BJ (cell line): ENCODE measurements at regions not wholly inside any gene's neighbourhood (a gene's known extent, or its start where the extent isn't known, plus 50 kb on each side); places are given as distances from the start of the nearest gene placed in this dataset.

Source experiments
- CTCF ChIA-PET: fragments of 350-600 bp; formaldehyde crosslinking; extraction: SDS; loops from one replicate; lab custom pipeline; 2021; ENCODE audit warnings: antibody characterized with exemption, inconsistent platforms; lab: Yijun Ruan, JAX
- POLR2A ChIA-PET: fragments of 300-600 bp; sonication (Branson Sonifier 250); formaldehyde crosslinking; extraction: SDS; loops from one replicate; lab custom pipeline; 2021; ENCODE audit warnings: antibody characterized with exemption; lab: Charles Lee
- DNase-seq: peaks from one replicate; pipeline ENCODE4 v3.0.0-alpha.2; 2011; ENCODE audit warnings: low read depth
- H3K27me3 ChIP-seq: 2 replicates; pipeline ENCODE4 v1.6.0; 2011; ENCODE audit warnings: low read length; ENCODE audit not compliant: control insufficient read depth, insufficient read depth
- H3K36me3 ChIP-seq: 2 replicates; pipeline ENCODE4 v1.5.1; 2011; ENCODE audit warnings: low read length; ENCODE audit not compliant: control insufficient read depth, insufficient read depth
- H3K4me3 ChIP-seq: 2 replicates; pipeline ENCODE4 v1.5.1; 2011; ENCODE audit warnings: low read depth, mild to moderate bottlenecking, control low read depth, low read length
- CTCF ChIP-seq: IDR thresholded peaks from 2 replicates; pipeline ENCODE4 v1.5.1; 2011; ENCODE audit warnings: low read depth, mild to moderate bottlenecking, control low read depth, inconsistent platforms, low read length, moderate library complexity; ENCODE audit not compliant: insufficient read depth

GRCh38 chr22:27552176-27552575 is 249.4 kb downstream of the MN1 start:
- H3K4me3 ChIP-seq: no peak overlapping the region
- POLR2A ChIA-PET: no interaction called here
- no peak for DNase-seq
- no peaks in the 10 kb centered on the region; the same call in 1 of the 2 replicates for H3K27me3 ChIP-seq
- TF ChIP-seq CTCF: no peak
- H3K36me3 ChIP-seq: no peaks in the 10 kb centered on the region
- CTCF ChIA-PET: interaction anchor here (0.6 kb wide), 1 partner anchor 10 kb away, joined by 3 read pairs; no protein-coding TSS in a partner anchor

DNA sequence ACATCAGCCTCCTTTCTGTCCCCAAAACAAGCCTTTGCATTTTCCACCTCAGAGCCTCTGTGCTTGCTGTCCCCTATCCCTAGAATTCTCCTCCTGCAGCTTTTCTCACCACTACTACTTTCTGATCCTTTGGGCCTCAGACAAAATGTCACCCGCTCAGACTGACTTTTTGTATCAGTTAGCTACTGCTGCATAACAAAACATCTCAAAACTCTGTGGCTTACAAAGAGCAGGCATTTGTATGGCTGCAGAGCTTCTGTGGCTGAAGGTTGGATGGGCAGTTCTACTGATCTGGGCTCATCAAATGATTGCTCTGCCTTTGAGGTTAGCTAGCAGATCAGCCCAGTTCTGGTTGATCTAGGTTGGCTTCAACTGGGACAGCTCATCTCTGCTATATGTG is 248.7 kb downstream of the MN1 start:
- no peaks in the 10 kb centered on the region; the same call in 1 of the 2 replicates for H3K27me3 ChIP-seq
- CTCF ChIA-PET: interaction anchor here (0.6 kb wide), 1 partner anchor 9 kb away, joined by 3 read pairs; no protein-coding TSS in a partner anchor
- H3K36me3 ChIP-seq: no peaks in the 10 kb centered on the region

DNA sequence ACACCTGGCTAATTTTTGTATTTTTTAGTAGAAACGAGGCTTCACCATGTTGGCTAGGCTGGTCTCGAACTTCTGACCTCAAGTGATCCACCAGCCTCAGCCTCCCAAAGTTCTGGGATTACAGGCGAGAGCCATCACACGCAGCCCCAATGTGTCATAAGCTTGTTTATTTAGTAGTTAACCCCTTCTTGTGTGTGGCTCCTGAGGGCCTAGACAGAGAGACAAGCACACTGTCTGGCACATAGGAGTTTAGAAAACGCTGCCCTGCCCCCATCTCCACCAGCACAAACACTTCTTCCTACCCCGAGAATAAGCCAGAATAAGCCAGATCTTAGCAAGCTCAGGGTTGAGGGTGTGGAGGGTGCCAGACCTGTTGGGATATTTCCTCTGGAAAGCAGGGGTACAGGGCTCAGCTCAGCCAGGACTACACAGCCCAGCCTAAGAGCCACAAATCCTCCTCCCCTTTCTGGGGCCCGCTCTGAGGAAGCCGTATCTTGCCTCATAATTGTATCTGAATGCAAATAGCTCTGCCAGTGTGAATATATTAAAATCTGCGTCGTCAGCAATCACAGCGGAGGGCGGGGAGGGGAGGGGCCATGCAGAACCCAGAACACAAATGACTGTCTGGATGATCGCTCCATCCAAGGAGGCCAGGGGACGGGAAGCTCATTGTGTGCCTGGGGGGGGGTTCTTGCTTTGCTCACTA is 247.3 kb downstream of the MN1 start:
- CTCF ChIA-PET: interaction anchor here (1.1 kb wide), 1 partner anchor 131 kb away, joined by 3 read pairs; no protein-coding TSS in a partner anchor
- H3K4me3 ChIP-seq: no peak overlapping the region
- no peak for TF ChIP-seq CTCF
- no peak for DNase-seq
- no peaks in the 10 kb centered on the region for H3K36me3 ChIP-seq
- POLR2A ChIA-PET: no interaction called here
- H3K27me3 ChIP-seq: no peaks in the 10 kb centered on the region; the same call in 1 of the 2 replicates

More for the DNA sequence above, 248.7 kb downstream of the MN1 start:
- POLR2A ChIA-PET: no interaction called here
- no peak for DNase-seq
- H3K4me3 ChIP-seq: no peak overlapping the region
- TF ChIP-seq CTCF: no peak

- H3K27me3 ChIP-seq: no peaks in the 10 kb centered on the region; the same call in 1 of the 2 replicates
- no peak for TF ChIP-seq CTCF
- H3K4me3 ChIP-seq: no peak overlapping the region
- ChIA-PET CTCF (interaction anchor here (1.1 kb wide), 1 partner anchor 132 kb away, joined by 3 read pairs; no protein-coding TSS in a partner anchor), POLR2A (no interaction called here)
- H3K36me3 ChIP-seq: no peaks in the 10 kb centered on the region
- DNase-seq: no peak
Measured at GRCh38 chr22:27554841-27555456, 246.6 kb downstream of the MN1 start.

- TF ChIP-seq CTCF: no peak
- H3K4me3 ChIP-seq: no peak overlapping the region
- no peaks in the 10 kb centered on the region for H3K36me3 ChIP-seq
- H3K27me3 ChIP-seq: no peaks in the 10 kb centered on the region; the same call in 1 of the 2 replicates
- ChIA-PET CTCF (no interaction called here), POLR2A (no interaction called here)
- DNase-seq: no peak
Measured at GRCh38 chr22:27556371-27556770, 245.2 kb downstream of the MN1 start.
